Endodermal cell (in vitro differentiated cells): ENCODE measurements at regions not wholly inside any gene's neighbourhood (a gene's known extent, or its start where the extent isn't known, plus 50 kb on each side); places are given as distances from the start of the nearest gene placed in this dataset.
"Not testable (repeated sequence)": the region's sequence is repeated elsewhere in the genome, so short reads cannot be mapped to it uniquely, and the experiment has no call there.

ENCODE experiments used
- DNase-seq: peaks from one replicate; pipeline ENCODE4 v3.0.0-alpha.2; 2017
- H3K27ac ChIP-seq: 2 replicates; pipeline ENCODE4 v1.5.1; 2013; ENCODE audit warnings: mild to moderate bottlenecking, low read depth, low read length, moderate library complexity
- H3K27me3 ChIP-seq: 2 replicates; pipeline ENCODE4 v1.6.1; 2013; ENCODE audit warnings: mild to moderate bottlenecking, low read length, moderate library complexity; ENCODE audit not compliant: insufficient read depth, control insufficient read depth, poor library complexity, severe bottlenecking
- H3K36me3 ChIP-seq: 2 replicates; pipeline ENCODE4 v1.7.0; 2013; ENCODE audit warnings: mild to moderate bottlenecking, low read length, moderate library complexity; ENCODE audit not compliant: control insufficient read depth, insufficient read depth
- H3K4me1 ChIP-seq: one replicate; pipeline ENCODE4 v1.7.0; 2013; ENCODE audit warnings: low read length; ENCODE audit not compliant: control insufficient read depth, insufficient read depth
- H3K4me3 ChIP-seq: 2 replicates; pipeline ENCODE4 v1.5.1; 2013; ENCODE audit warnings: mild to moderate bottlenecking, low read length, moderate library complexity
- H3K9ac ChIP-seq: 2 replicates; pipeline ENCODE4 v1.6.1; 2013; ENCODE audit warnings: mild to moderate bottlenecking, low read length, moderate library complexity; ENCODE audit not compliant: poor library complexity, severe bottlenecking; ENCODE audit errors: extremely low read depth
- H3K9me3 ChIP-seq: 2 replicates; pipeline ENCODE4 v1.6.1; 2013; ENCODE audit warnings: mild to moderate bottlenecking, low read length, moderate library complexity; ENCODE audit not compliant: control insufficient read depth
- H3K27ac Mint-ChIP-seq: 2 replicates; pipeline ENCODE4 v1.8.0; 2020; ENCODE audit warnings: mixed read lengths
- H3K27me3 Mint-ChIP-seq: 2 replicates; pipeline ENCODE4 v1.8.0; 2021; ENCODE audit warnings: mild to moderate bottlenecking, mixed read lengths; ENCODE audit not compliant: insufficient read depth
- H3K36me3 Mint-ChIP-seq: 2 replicates; pipeline ENCODE4 v1.8.0; 2020; ENCODE audit warnings: low read depth, mixed read lengths
- H3K4me1 Mint-ChIP-seq: 2 replicates; pipeline ENCODE4 v1.8.0; 2020; ENCODE audit warnings: mixed read lengths
- H3K4me3 Mint-ChIP-seq: 2 replicates; pipeline ENCODE4 v1.8.0; 2020; ENCODE audit warnings: mild to moderate bottlenecking, moderate library complexity, mixed read lengths
- H3K9me3 Mint-ChIP-seq: 2 replicates; pipeline ENCODE4 v1.8.0; 2020; ENCODE audit warnings: mild to moderate bottlenecking, mixed read lengths
- WGBS, 2 experiments: methylation state at CpG; one replicate each; pipeline versions ENCODE4 v1.1.5 to v1.1.7; 2013; ENCODE audit warnings: missing lambda C conversion rate in 2 of 2, mixed read lengths in 1 of 2; ENCODE audit not compliant: insufficient coverage in 1 of 2, insufficient read length in 1 of 2; 5-methylcytosine and 5-hydroxymethylcytosine counted together
- TF ChIP-seq, protein P1 (sequence below): fragments of 200-600 bp; sonication (generic); conservative IDR thresholded peaks from 2 replicates; pipeline ENCODE4 v1.5.0; 2021; ENCODE audit warnings: antibody characterized with exemption, mild to moderate bottlenecking

DNA sequence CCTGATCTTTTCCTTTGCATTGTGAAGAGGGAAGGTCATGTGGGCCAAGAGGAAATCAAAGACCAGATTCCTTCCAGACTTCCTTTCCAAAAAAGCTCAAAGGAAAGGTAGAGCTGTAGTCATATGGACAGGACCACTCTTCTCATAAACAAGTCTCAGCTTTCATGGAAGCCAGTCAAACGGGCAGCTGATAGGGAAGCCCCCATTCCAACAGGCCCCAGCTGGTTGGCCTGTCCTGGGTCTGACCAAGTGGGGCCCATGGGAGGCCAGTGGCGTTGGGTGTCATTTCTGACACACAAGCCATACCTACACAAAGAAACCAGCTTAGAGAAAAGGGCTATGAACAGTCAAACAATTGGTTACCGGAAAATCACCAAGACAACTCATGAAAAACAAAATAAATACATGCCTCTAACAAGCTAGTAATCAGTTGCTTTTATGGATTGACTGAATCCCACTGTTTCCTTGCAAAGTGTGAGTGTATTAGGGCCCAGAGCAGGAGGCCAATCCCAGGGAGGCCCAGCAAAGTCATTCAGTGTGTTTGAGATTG is 149.6 kb upstream of the MAMLD1 start:
- TF ChIP-seq, protein P1, sequence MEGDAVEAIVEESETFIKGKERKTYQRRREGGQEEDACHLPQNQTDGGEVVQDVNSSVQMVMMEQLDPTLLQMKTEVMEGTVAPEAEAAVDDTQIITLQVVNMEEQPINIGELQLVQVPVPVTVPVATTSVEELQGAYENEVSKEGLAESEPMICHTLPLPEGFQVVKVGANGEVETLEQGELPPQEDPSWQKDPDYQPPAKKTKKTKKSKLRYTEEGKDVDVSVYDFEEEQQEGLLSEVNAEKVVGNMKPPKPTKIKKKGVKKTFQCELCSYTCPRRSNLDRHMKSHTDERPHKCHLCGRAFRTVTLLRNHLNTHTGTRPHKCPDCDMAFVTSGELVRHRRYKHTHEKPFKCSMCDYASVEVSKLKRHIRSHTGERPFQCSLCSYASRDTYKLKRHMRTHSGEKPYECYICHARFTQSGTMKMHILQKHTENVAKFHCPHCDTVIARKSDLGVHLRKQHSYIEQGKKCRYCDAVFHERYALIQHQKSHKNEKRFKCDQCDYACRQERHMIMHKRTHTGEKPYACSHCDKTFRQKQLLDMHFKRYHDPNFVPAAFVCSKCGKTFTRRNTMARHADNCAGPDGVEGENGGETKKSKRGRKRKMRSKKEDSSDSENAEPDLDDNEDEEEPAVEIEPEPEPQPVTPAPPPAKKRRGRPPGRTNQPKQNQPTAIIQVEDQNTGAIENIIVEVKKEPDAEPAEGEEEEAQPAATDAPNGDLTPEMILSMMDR: no peak
- Histone ChIP-seq H3K9ac (no peak overlapping the region), H3K9me3 (no peaks in the 10 kb centered on the region), H3K4me3 (no peak overlapping the region), H3K27me3 (no peaks in the 10 kb centered on the region), H3K4me1 (no peaks in the 10 kb centered on the region), H3K36me3 (no peaks in the 10 kb centered on the region), H3K27ac (no peak overlapping the region)
- peaks cover 2% of the 10 kb centered on the region for H3K27me3 Mint-ChIP-seq
- peaks cover 38% of the 10 kb centered on the region for H3K9me3 Mint-ChIP-seq
- DNase-seq: no peak
- peaks cover 4% of the 10 kb centered on the region for H3K4me1 Mint-ChIP-seq
- H3K27ac Mint-ChIP-seq: no peak overlapping the region
- WGBS, 2 experiments: 85% methylated on average over 3 of the region's 3 CpGs; no CpG with 5 or more reads in 1 of the 2 experiments
- no peak overlapping the region for H3K4me3 Mint-ChIP-seq
- H3K36me3 Mint-ChIP-seq: no peaks in the 10 kb centered on the region

DNA sequence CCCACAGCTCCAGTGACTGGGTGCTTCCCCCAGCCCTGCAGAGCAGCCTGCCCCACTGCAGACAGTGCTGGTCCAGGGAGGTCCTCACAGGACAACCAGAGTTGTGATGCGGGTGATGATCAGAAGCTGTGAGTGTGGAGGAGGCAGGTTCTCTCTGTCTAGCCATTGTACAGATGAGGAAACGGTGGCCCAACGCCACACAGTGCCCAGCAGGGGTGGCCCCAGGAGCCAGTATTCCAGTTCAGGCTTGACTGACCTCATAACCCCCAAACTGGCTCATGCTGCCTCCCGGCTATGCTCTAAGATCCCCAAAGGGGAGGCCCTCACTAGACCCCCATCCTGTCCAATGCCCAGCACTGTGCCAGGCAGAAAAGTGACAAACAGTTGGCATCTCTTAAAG is 147.1 kb upstream of the MAMLD1 start:
- Mint-ChIP-seq H3K27me3 (peaks cover 20% of the 10 kb centered on the region), H3K9me3 (peaks cover 34% of the 10 kb centered on the region)
- H3K9ac ChIP-seq, H3K36me3 Mint-ChIP-seq, H3K4me3 Mint-ChIP-seq, H3K4me1 ChIP-seq, H3K4me1 Mint-ChIP-seq, H3K27me3 ChIP-seq, H3K27ac ChIP-seq, H3K27ac Mint-ChIP-seq, H3K9me3 ChIP-seq, H3K36me3 ChIP-seq, H3K4me3 ChIP-seq, DNase-seq: not testable (repeated sequence)
- WGBS, 2 experiments: 100% methylated on average over 2 of the region's 4 CpGs; no CpG with 5 or more reads in 1 of the 2 experiments

DNA sequence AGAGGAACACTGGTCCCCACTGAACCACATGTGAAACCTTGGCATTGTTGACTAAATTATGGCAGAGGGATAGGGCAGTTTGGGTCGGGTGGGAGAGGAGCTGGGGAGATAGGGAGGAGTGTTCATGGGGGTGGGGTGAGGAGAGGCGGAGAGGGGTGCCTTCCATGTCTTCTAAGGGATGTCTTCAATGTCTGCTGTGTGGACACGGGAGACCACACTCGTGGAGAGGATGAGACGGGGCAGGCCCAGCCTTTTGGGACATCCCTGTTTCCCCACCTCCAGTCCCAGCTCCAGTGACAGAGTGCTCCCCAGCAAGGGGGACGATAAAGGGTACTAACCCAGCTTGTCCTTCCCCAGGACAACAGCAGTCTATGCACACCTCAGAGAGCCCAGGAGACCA is 146.4 kb upstream of the MAMLD1 start:
- Mint-ChIP-seq H3K36me3 (no peaks in the 10 kb centered on the region), H3K4me3 (no peak overlapping the region), H3K4me1 (peaks cover 4% of the 10 kb centered on the region), H3K27ac (no peak overlapping the region), H3K9me3 (peaks cover 35% of the 10 kb centered on the region), H3K27me3 (peaks cover 27% of the 10 kb centered on the region)
- DNase-seq: peak; percentile 15
- 81 to 94% methylated on average over 3 to 6 of the region's 6 CpGs for WGBS, 2 experiments
- Histone ChIP-seq H3K27ac (no peak overlapping the region), H3K27me3 (no peaks in the 10 kb centered on the region), H3K36me3 (no peaks in the 10 kb centered on the region), H3K9ac (no peak overlapping the region), H3K4me3 (no peak overlapping the region), H3K4me1 (no peaks in the 10 kb centered on the region), H3K9me3 (no peaks in the 10 kb centered on the region)
- TF ChIP-seq, protein P1: no peak

- TF ChIP-seq, protein P1: no peak
- Histone ChIP-seq H3K4me3 (no peak overlapping the region), H3K36me3 (no peaks in the 10 kb centered on the region), H3K4me1 (no peaks in the 10 kb centered on the region), H3K27me3 (no peaks in the 10 kb centered on the region), H3K9me3 (no peaks in the 10 kb centered on the region), H3K9ac (no peak overlapping the region), H3K27ac (no peak overlapping the region)
- Mint-ChIP-seq H3K27me3 (peaks cover 33% of the 10 kb centered on the region), H3K27ac (no peak overlapping the region), H3K9me3 (peaks cover 32% of the 10 kb centered on the region), H3K4me1 (peaks cover 3% of the 10 kb centered on the region), H3K36me3 (no peaks in the 10 kb centered on the region), H3K4me3 (no peak overlapping the region)
- WGBS, 2 experiments: 50% methylated on average over 1 of the region's 5 CpGs; no CpG with 5 or more reads in 1 of the 2 experiments
- no peak for DNase-seq
Measured at GRCh38 chrX:150217609-150218008, 145.5 kb upstream of the MAMLD1 start.
